Psoas muscle (tissue), 7 donors: ENCODE measurements at regions not wholly inside any gene's neighbourhood (a gene's known extent, or its start where the extent isn't known, plus 50 kb on each side); places are given as distances from the start of the nearest gene placed in this dataset.

ENCODE experiments used
- ATAC-seq, 4 donors: fragments of 200-7000 bp; cut with Tn5 transposase; one replicate each; pipeline ENCODE4 v1.9.1; 2020; ENCODE audit warnings: moderate library complexity in 3 of 4, mild to moderate bottlenecking in 2 of 4
- DNase-seq, 2 donors: peaks; one replicate each; pipeline ENCODE4 v3.0.0-alpha.2; 2020
- H3K27ac ChIP-seq: fragments of 200-600 bp; one replicate; pipeline ENCODE4 v1.8.0; 2022
- H3K27me3 ChIP-seq, 3 donors: fragments of 200-600 bp in 1 of 3; one replicate each; pipeline versions ENCODE4 v1.6.1 to v1.8.0; 2013 to 2022; ENCODE audit warnings: low read length in 2 of 3, mild to moderate bottlenecking in 2 of 3, moderate library complexity in 1 of 3; ENCODE audit not compliant: insufficient read depth in 3 of 3
- H3K36me3 ChIP-seq, 2 donors: fragments of 200-600 bp in 1 of 2; one replicate each; pipeline versions ENCODE4 v1.6.1 to v1.8.0; 2013 to 2022; ENCODE audit warnings: low read depth in 1 of 2, mild to moderate bottlenecking in 1 of 2, moderate library complexity in 1 of 2; ENCODE audit not compliant: insufficient read depth in 1 of 2
- H3K4me1 ChIP-seq: fragments of 200-600 bp; one replicate; pipeline ENCODE4 v1.8.0; 2022
- H3K4me3 ChIP-seq: fragments of 200-600 bp; one replicate; pipeline ENCODE4 v1.8.0; 2022; ENCODE audit warnings: mild to moderate bottlenecking
- H3K9me3 ChIP-seq: fragments of 200-600 bp; one replicate; pipeline ENCODE4 v1.8.0; 2022
- CTCF ChIP-seq: fragments of 200-600 bp; IDR thresholded peaks from one replicate; pipeline ENCODE4 v1.8.0; 2022; ENCODE audit warnings: antibody characterized with exemption
- WGBS, 3 donors: extraction: QIAGEN DNeasy Blood & Tissue Kit; methylation state at CpG; one replicate each; pipeline versions ENCODE4 v1.1.6 to v1.1.7; 2013; 5-methylcytosine and 5-hydroxymethylcytosine counted together
- intact Hi-C, 2 donors: fragments of 100-400 bp; cut with DNase I; formaldehyde crosslinking; loops; one replicate each; pipeline versions ENCODE4 v1.11.0 to v1.14.2; 2022
- donor health status: healthy with polysubstance abuse.
- donor health status: DM: no; HTN: no; CAD: no; lungs with moderate emphysema.
- donor health status: Bipolar disorder and iron deficiency.
- donor health status: healthy.
- donor health status: DM: yes; HTN: yes; CAD: no.
- donor health status: DM: no; HTN: no; CAD: no.
- donor health status: DM: yes; HTN: yes; CAD: no.

GRCh38 chr14:83162361-83162929 is 1628.8 kb upstream of the SEL1L start:
- no peaks in the 10 kb centered on the region for H3K9me3 ChIP-seq
- 73 to 81% (median 75%) methylated on average over 5 of the region's 5 CpGs for WGBS, 3 donors
- intact Hi-C loops = no loop called here
- no peaks in the 10 kb centered on the region for H3K27me3 ChIP-seq
- no peak overlapping the region for H3K4me3 ChIP-seq
- H3K36me3 ChIP-seq = no peaks in the 10 kb centered on the region
- ATAC-seq (no peak), DNase-seq (no peak)
- H3K27ac ChIP-seq = no peak overlapping the region
- TF ChIP-seq CTCF = no peak
- no peaks in the 10 kb centered on the region for H3K4me1 ChIP-seq

GRCh38 chr14:83163016-83163415 is 1629.4 kb upstream of the SEL1L start:
- Histone ChIP-seq H3K27me3 (no peaks in the 10 kb centered on the region), H3K27ac (no peak overlapping the region), H3K4me1 (no peaks in the 10 kb centered on the region), H3K9me3 (no peaks in the 10 kb centered on the region), H3K36me3 (no peaks in the 10 kb centered on the region), H3K4me3 (no peak overlapping the region)
- WGBS, 3 donors = 66 to 70% (median 69%) methylated on average over 4 of the region's 4 CpGs
- DNase-seq (no peak), ATAC-seq (no peak)
- intact Hi-C loops = no loop called here
- TF ChIP-seq CTCF = no peak

DNA sequence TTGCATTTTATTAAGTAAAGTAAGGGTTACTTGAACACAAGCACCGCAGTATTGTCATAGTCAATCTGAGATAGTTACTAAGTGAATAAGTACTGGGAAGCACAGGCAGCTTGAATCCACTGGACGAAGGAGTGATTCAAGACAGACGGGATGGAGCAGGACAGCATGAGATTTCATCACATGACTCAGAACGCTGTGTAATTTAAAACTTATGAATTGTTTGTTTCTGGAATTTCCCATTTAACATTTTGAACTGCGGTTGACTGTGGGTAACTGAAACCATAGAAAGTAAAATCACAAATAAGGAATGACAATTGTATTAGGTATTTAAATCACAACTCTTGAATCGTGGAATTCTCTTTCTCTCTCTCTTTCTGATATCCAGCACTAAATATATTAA is 1630.4 kb upstream of the SEL1L start:
- Histone ChIP-seq H3K27me3 (no peaks in the 10 kb centered on the region), H3K27ac (no peak overlapping the region), H3K9me3 (no peaks in the 10 kb centered on the region), H3K36me3 (no peaks in the 10 kb centered on the region), H3K4me1 (no peaks in the 10 kb centered on the region), H3K4me3 (no peak overlapping the region)
- no peak for ATAC-seq
- intact Hi-C loops = no loop called here
- DNase-seq = no peak
- no peak for TF ChIP-seq CTCF
- 53 to 54% (median 53%) methylated on average over 6 of the region's 6 CpGs for WGBS, 3 donors

- intact Hi-C loops = no loop called here
- no peaks in the 10 kb centered on the region for H3K36me3 ChIP-seq
- H3K9me3 ChIP-seq = no peaks in the 10 kb centered on the region
- DNase-seq (no peak), ATAC-seq (no peak)
- 30 to 38% (median 31%) methylated on average over 1 of the region's 1 CpG for WGBS, 3 donors
- H3K4me3 ChIP-seq = no peak overlapping the region
- no peak for TF ChIP-seq CTCF
- H3K27ac ChIP-seq = no peak overlapping the region
- H3K4me1 ChIP-seq = no peaks in the 10 kb centered on the region
- no peaks in the 10 kb centered on the region for H3K27me3 ChIP-seq
These were observed 1630.9 kb upstream of the SEL1L start for GRCh38 chr14:83164591-83164990.

GRCh38 chr14:83170165-83170564 is 1636.5 kb upstream of the SEL1L start:
- no peak for DNase-seq
- Histone ChIP-seq H3K27me3 (no peaks in the 10 kb centered on the region), H3K36me3 (no peaks in the 10 kb centered on the region), H3K9me3 (peaks cover 4% of the 10 kb centered on the region), H3K4me3 (no peak overlapping the region), H3K4me1 (no peaks in the 10 kb centered on the region), H3K27ac (no peak overlapping the region)
- no peak for TF ChIP-seq CTCF
- intact Hi-C loops = no loop called here
- 65 to 78% (median 70%) methylated on average over 3 of the region's 3 CpGs for WGBS, 3 donors
- no peak for ATAC-seq
